PC-9 (cell line): ENCODE measurements at regions not wholly inside any gene's neighbourhood (a gene's known extent, or its start where the extent isn't known, plus 50 kb on each side); places are given as distances from the start of the nearest gene placed in this dataset.

Experiments used
- EZH2 ChIP-seq: fragments of 200-600 bp; sonication (generic); IDR thresholded peaks from 2 replicates; pipeline ENCODE4 v1.8.0; 2017; ENCODE audit warnings: antibody characterized with exemption, low read depth
- TF ChIP-seq, protein P1 (sequence below): fragments of 200-600 bp; sonication (generic); conservative IDR thresholded peaks from 2 replicates; pipeline ENCODE4 v1.6.1; 2017; ENCODE audit warnings: mixed run types, antibody characterized with exemption, mild to moderate bottlenecking, moderate library complexity

GRCh38 chr19:31175564-31176348 lies 173.5 kb downstream of the TSHZ3 start:
- TF ChIP-seq, protein P1, sequence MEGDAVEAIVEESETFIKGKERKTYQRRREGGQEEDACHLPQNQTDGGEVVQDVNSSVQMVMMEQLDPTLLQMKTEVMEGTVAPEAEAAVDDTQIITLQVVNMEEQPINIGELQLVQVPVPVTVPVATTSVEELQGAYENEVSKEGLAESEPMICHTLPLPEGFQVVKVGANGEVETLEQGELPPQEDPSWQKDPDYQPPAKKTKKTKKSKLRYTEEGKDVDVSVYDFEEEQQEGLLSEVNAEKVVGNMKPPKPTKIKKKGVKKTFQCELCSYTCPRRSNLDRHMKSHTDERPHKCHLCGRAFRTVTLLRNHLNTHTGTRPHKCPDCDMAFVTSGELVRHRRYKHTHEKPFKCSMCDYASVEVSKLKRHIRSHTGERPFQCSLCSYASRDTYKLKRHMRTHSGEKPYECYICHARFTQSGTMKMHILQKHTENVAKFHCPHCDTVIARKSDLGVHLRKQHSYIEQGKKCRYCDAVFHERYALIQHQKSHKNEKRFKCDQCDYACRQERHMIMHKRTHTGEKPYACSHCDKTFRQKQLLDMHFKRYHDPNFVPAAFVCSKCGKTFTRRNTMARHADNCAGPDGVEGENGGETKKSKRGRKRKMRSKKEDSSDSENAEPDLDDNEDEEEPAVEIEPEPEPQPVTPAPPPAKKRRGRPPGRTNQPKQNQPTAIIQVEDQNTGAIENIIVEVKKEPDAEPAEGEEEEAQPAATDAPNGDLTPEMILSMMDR, result no peak
- no peak for TF ChIP-seq EZH2
